ENCODE measurements at regions not wholly inside any gene's neighbourhood (a gene's known extent, or its start where the extent isn't known, plus 50 kb on each side); places are given as distances from the start of the nearest gene placed in this dataset.

GRCh38 chr5:25301836-25302235 lies 657.1 kb upstream of the CDH10 start:
- FAIRE-seq, result no peak
- Histone ChIP-seq H3K18ac (ENCODE audit: extremely low read depth, low read length) (no peak overlapping the region), H3K79me2 (ENCODE audit: control insufficient read depth in 1 of 2, insufficient read depth in 2 of 2, low read length in 2 of 2) (no peaks in the 10 kb centered on the region)
- no peak for TF ChIP-seq EP300 (IDR thresholded peaks at IDR 0.05; ENCODE audit: borderline replicate concordance in 1 of 2, low read depth in 2 of 2, low read length in 2 of 2)
- no peak for TF ChIP-seq ATF2 (IDR thresholded peaks at IDR 0.05; ENCODE audit: low read length)

More at GRCh38 chr5:25301836-25302235, 657.1 kb upstream of the CDH10 start:
- H4K8ac ChIP-seq (ENCODE audit: extremely low read depth, insufficient read depth, low read length), result no peak overlapping the region
- H4K91ac ChIP-seq (replicated peaks; ENCODE audit: insufficient read length, low read length), result no peak overlapping the region
- POLR2A ChIA-PET (ENCODE audit: partially characterized antibody), result no interaction called here
- no peak overlapping the region for H3K4me2 ChIP-seq (ENCODE audit: insufficient read depth in 1 of 2, low read depth in 2 of 2, low read length in 2 of 2)
- no peaks in the 10 kb centered on the region for H3K79me1 ChIP-seq (ENCODE audit: low read depth, low read length)
- H3K23me2 ChIP-seq (ENCODE audit: low read depth, low read length), result no peaks in the 10 kb centered on the region; the same call in 1 of the 2 replicates
- H2BK15ac ChIP-seq (ENCODE audit: low read length), result no peak overlapping the region
- H4K20me1 ChIP-seq (replicated peaks in 1 of 2; ENCODE audit: control insufficient read depth in 1 of 2, insufficient read depth in 2 of 2, low read length in 2 of 2), result no peaks in the 10 kb centered on the region
- H2BK20ac ChIP-seq (ENCODE audit: low read length), result no peak overlapping the region
- H2BK12ac ChIP-seq (ENCODE audit: low read depth, low read length), result no peak overlapping the region
- WGBS, 2 experiments (ENCODE audit: extremely low coverage in 1 of 2, insufficient coverage in 1 of 2, insufficient read length in 1 of 2, insufficient replicate concordance in 2 of 2, low coverage in 1 of 2, low lambda C conversion rate in 2 of 2, missing lambda C conversion rate in 1 of 2), result 91% methylated on average over 2 of the region's 2 CpGs; no CpG with 5 or more reads in 1 of the 2 experiments
- H2AK5ac ChIP-seq (ENCODE audit: low read depth, low read length), result no peak overlapping the region
- no peaks in the 10 kb centered on the region for H3K4me1 ChIP-seq (replicated peaks in 1 of 4; ENCODE audit: control insufficient read depth in 3 of 4, insufficient read depth in 4 of 4, low read length in 3 of 4)
- H2AFZ ChIP-seq (ENCODE audit: low read length), result no peak overlapping the region
- no peaks in the 10 kb centered on the region for H3K27me3 ChIP-seq (replicated peaks in 1 of 4; ENCODE audit: control insufficient read depth in 3 of 4, extremely low read depth in 1 of 4, insufficient read depth in 3 of 4, low read length in 3 of 4)
- no peak overlapping the region for H3K4me3 ChIP-seq (ENCODE audit: extremely low read depth in 1 of 4, insufficient read depth in 2 of 4, low read depth in 3 of 4, low read length in 4 of 4)
- no peak overlapping the region for H3K9ac ChIP-seq (replicated peaks in 1 of 4; ENCODE audit: extremely low read depth in 1 of 4, low read depth in 3 of 4, low read length in 3 of 4)
- H3K23ac ChIP-seq (ENCODE audit: insufficient read length), result no peak overlapping the region
- H2BK120ac ChIP-seq (replicated peaks; ENCODE audit: low read depth, low read length), result no peak overlapping the region
- no peak overlapping the region for H2BK5ac ChIP-seq (ENCODE audit: low read depth, low read length)
- H3K14ac ChIP-seq (ENCODE audit: insufficient read length), result no peak overlapping the region
- DNase-seq (ENCODE audit: low read depth in 1 of 2, low spot score in 2 of 2), result no peak
- CTCF ChIA-PET (ENCODE audit: partially characterized antibody), result no interaction called here
- no peaks in the 10 kb centered on the region for H3K9me3 ChIP-seq (ENCODE audit: insufficient read depth in 2 of 2, low read depth in 1 of 2, low read length in 1 of 2)
- H4K5ac ChIP-seq (ENCODE audit: insufficient read length, low read depth, low read length), result no peak overlapping the region
- no peak overlapping the region for H3K27ac ChIP-seq (ENCODE audit: low read depth, low read length)
- H3K4ac ChIP-seq (replicated peaks; ENCODE audit: insufficient read length, low read depth, low read length), result no peak overlapping the region
- no peak overlapping the region for H3K56ac ChIP-seq (replicated peaks; ENCODE audit: insufficient read length, low read depth, low read length)
- no peaks in the 10 kb centered on the region for H3K36me3 ChIP-seq (ENCODE audit: control insufficient read depth in 2 of 4, insufficient read depth in 4 of 4, low read length in 3 of 4)

All from H1 (cell line).